HK-2 (cell line): ENCODE measurements at regions not wholly inside any gene's neighbourhood (a gene's known extent, or its start where the extent isn't known, plus 50 kb on each side); places are given as distances from the start of the nearest gene placed in this dataset.

Source experiments
- DNase-seq: peaks from one replicate; pipeline ENCODE4 v3.0.0-alpha.2; 2018; ENCODE audit not compliant: unreplicated experiment

DNA sequence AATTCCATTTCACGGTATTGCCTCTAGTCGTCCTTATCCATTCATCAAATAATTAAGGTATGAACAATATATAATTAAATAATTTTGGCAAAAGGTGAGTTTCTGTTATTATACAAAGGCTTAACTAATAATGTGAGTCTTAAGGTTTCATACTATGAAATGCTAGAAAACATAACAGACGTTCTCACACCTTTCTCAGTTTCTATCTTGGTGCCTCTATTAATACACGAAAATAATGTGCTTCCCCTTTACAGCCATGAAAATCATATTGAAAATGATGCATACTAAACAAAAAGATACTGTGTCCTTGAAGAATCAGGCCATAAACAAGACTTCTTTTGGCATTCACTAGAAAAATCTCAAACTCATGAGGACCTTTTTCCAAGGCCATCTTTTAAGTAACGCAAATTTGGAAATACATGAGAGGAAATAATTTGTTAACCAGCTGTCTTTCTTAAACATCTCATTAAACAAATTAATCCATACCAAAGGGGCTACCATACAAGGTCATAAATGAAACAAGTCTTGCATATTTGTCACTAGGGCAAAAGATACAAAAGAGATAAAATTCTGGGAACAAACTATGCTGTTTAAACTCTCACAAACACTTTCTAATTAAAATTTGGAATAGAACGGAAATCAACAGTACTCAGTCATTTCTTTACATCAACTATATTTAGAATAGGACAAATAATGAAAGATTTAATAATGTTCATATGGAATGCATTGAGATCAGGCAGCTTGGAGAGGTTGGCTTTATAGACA is 53.9 kb upstream of the CAV2 start:
- no peak for DNase-seq

DNA sequence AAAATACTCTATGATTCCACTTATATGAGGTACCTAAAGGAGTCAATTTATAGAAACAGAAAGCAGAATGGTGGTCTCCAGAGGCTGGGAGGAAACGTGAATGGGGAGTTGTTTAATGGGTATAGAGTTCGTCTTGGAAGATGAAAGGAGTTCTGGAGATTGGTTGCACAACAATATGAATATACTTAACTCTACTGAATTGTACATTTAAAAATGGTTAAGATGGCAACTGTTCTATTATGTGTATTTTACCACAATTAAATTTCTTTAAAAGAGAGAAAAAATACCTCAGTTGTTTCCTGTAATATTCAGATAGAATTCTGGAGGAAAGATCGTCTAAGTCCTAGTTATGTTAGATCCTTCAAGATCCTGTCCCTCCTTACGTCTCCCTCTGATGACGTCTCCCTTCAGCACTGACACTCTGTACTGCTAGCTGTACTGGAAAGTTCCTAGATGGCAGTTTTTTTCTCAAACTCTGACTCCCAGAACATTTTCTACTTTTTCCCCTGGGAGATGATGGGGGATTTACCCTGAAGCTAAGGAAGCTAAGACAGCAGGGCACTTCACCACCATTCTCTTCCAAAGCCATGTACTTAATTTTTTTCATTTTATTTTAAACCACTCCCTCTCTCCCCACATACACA is 53.2 kb upstream of the CAV2 start:
- DNase-seq: no peak

DNA sequence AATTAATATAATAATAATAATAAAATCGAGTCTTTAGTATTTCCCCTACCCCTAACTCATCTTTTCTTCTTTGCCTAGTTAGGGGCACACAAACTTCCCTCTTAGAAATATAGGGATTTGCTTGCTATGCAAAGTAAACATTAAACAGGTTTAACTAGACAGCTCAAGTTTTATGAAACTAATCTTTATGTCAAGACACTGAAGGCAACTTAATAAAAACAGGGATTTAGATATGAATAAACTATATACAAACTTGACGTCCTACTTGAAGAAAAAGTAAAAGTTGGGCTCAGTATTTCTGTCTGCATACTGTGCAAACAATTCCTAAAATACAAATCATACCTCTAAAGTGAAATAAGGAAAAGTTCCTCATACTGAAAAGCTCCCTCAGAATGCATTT is 52.1 kb upstream of the CAV2 start:
- DNase-seq: no peak

DNA sequence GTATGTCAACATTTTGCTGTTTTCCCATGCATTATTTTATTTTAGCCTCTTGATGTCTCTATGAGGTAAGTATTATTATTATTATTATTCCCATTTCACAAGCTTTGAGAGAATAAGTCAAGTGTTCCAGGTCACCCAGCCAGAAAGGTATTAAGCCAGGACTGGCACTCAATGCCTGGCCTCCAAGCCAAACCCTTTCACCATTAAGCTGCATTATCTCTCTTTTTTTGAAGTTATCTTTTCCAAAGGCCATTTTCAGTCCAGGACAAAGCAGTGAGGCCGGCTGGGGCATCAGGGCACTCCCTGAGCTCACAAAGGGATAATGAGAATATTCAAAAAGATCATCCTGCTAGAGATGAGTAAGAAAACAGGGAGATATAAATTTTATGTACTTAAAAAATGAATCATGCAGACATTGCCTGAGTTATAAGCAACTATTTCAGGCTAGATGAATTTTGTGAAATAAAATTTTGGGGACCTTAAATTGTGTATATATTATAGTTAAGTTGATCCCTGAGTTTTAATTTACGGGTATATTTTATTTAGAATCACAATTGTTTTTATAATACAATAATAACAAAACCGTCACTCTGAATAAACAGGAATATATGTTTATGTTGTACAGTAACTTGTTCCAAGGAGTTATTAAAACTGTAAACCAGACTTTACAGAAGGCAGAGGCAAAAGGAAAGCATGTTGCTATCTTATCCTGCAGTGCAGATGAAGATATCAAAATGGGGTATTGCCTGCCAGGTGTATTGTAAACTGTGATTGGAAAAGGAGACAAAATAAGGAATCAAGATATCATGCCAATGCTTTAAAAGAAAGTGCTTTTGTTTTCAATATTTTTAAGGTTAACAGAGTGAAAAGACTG is 51.3 kb upstream of the CAV2 start:
- DNase-seq: no peak

DNA sequence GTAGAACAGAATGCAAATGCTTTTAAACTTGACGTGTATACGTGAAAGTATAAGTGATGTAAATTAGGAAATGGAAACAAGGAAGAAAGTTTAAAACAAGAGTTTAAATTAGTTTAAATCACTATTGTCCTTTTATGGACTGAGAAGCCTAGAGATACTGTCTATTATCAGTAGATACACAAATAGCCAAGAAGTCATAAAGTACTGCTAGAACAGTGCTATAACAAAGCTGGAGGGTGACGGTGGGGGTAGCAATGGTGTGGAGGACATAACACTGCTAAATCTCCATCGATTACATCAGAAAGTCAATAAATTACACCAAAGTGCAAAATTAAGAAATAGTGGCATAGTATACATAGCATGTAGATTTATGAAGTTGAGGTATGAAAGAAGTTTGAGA is 50.1 kb upstream of the CAV2 start:
- no peak for DNase-seq
